Forelimb muscle (tissue), 1 donor: ENCODE measurements at regions not wholly inside any gene's neighbourhood (a gene's known extent, or its start where the extent isn't known, plus 50 kb on each side); places are given as distances from the start of the nearest gene placed in this dataset.

Source experiments
- DNase-seq: peaks from one replicate; pipeline ENCODE4 v3.0.0-alpha.2; 2013; ENCODE audit warnings: low read depth

DNA sequence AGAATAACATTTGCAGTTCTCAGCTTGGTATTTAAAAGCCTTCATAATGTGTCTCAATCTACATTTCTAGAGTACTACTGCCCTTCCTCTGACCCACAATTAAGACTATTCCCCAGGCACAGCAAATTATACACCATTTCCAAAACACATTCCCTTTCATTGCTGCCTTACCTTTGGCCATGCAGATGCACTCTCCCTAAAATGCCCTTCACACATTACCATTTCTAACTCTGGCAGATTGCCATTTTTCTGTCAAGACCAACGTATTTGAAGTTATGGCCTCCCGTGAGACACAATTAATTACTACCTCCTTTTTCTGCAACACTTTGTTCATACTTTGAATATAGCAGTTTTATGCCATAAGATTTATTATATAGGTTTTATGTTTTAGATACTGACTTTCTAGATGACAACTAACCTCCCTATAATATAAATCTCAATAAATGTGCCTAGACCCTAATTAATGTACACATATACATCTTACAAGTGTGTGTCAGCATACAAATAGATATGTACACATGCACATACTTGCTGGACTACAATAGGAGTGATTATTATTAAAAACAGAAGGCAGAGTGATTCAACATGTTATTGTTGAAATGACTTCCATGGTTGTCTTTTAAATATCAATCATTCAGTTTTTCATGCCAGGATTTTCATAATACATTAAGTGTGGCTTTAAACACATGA is 2902.5 kb downstream of the PCDH9 start:
- no peak for DNase-seq

DNA sequence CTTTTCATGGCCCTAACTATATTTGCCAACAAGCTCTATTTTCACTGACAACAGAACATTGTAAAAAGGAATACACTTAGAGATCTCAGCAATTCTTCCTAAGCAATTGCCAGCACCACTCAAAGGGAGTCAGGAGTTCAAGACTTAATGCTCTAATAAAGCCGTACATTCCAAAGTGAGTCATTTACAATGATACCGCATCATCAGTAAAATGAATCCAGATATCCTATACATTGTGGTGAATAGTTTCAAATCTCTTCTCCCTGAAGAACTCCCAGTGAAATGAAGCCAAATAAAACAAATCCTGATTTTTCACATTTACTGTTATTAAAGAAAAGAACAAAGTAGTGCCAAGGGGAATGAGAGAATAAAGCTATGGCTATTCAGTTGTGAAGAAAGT is 2898.7 kb upstream of the PCDH20 start:
- peak; percentile 2 for DNase-seq

DNA sequence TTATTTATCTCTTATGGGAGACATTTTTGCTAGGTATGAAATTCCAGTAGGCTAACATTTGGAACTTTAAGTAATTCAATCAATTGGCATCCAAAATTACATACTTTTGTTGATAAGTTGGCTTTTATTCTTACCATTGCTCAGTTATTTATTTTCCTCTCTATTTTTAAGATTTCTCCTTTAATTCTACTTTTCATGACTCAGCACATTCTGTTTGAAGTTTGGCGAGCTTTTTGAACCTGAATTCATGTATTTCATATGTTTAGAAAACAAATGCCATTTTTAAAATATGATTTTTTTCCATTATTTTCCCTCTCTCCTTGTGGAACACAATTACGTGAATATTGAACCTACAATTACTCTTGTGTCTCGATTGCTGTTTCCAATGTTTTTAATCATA is 2896.3 kb upstream of the PCDH20 start:
- DNase-seq = no peak

DNA sequence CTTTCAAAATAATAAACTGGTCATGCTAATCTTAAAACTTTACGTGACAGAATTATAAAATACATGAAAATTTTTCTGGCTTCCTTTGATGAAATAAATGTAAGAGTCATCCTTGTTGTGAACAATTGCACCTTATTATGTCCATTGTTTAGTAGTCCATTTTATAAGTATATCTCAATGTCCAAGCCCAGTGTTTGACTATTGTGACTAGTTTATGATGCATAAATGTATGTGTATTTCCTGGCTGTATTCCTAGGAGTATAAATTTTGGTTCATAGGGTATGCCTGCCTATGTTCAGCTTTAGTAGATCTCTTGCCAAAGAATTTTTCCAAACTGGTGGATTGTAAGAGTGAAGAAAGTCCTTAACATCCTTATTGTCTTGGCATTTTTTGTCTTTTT is 2895.5 kb upstream of the PCDH20 start:
- DNase-seq = no peak

DNA sequence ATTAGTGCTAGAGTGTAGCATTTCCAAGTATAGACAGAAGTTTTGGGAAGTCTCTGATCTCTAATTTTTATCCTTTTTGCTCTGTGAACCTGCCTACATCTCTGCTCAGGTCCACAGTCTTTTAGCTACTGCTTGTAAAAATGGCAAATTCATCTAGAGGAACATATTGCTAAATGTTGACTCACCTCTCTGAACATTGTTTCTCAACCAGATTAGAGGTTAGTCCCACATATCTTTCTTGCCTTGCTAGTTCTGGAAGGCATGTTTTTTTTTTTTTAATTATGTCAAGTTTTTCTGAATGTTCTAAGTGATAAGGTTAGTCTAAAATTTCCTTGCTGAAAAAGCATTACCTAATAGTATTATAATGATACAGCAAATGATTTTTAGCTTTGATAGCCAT is 2889.6 kb upstream of the PCDH20 start:
- no peak for DNase-seq

DNA sequence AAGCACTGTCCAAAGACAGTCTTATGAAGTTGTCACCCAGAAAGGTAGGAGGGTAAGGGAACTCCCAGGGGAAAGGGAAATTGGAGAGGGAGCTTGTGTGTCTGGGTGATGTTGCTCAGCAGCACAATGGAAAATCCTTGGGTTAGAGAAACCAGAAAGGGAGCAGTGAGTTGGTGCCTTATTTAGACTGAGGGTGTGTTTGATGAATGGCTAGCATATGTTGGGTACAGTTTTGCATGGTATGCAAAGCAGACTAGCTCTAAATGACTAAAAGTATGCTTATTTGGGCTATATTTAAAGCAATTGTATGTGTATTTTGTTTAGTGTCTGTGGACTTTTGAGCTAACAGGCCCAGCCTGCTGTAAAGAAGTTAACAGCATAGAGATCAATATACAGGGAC is 2884.6 kb upstream of the PCDH20 start:
- DNase-seq = no peak

DNA sequence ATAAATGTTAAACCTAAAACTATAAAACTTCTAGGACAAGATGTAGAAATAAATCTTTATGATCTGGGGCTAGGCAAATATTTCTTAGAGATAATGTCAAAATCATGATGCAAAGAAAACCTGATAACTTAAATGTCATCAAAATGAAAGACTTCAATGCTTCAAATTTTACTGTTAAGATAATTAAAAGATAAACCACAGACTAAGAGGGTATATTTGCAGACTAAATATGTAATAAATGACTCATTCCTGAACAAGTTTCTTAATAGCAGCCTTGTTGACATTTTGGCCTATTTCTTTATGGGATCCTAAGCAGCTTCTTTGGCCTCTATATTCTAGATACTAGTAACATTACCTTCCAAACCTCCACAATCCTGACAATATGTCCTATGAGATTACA is 2878.3 kb upstream of the PCDH20 start:
- DNase-seq = no peak

DNA sequence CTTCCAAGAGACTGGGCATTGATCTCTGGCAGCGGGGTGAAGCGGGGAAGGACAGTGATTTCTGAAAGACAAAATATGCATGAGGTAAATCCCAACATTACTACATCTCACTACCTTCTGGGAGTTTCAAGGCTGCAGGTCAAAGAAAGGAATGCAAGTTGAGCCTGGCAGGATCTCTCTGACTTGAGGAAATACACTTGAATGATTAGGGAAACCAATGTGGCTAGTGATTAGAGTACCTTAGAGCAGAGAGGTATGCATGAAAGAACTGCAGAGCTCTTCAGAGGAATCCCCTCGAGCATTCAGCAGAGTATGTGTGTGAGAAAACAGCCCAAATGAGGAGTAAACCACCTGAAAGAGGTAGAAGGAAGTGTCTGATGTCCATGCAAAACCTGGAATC is 2874.1 kb upstream of the PCDH20 start:
- no peak for DNase-seq

DNA sequence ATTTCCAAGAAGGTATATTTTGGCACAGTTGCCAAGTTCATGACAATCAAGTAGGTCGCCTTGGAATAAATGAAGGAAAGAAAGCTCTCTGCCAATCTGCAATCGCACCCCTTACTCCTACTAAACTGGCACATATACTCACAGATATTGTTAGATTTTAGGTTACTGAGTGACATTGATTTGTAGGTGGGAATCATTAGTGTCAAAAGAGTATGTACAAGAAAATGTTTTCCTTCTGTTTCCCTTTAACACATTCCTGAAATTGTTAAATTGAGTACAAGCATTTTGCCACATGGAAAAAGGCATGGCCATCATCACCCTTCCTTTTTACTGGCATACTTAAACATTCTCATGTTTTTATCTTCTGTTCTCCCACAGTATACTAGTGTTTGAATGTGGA is 2868.3 kb upstream of the PCDH20 start:
- DNase-seq = no peak

DNA sequence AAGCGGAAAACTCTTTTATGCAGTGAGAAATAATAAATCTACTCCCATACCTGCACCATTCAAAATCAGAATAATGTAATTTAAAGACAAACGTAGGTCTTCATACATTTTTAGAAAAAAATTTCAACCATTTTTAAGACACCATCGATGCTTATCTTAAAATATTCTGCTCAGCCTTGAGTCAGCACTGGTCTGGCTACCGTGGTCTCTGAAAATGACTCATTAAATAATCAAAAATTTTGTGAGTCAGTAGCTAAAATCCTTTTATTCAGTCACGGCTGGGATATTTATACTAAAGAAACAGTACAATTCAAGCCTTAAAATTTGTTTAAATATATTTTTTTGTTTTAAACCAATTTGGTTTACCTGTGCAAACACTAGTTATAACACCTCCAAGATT is 2862.8 kb upstream of the PCDH20 start:
- no peak for DNase-seq

DNA sequence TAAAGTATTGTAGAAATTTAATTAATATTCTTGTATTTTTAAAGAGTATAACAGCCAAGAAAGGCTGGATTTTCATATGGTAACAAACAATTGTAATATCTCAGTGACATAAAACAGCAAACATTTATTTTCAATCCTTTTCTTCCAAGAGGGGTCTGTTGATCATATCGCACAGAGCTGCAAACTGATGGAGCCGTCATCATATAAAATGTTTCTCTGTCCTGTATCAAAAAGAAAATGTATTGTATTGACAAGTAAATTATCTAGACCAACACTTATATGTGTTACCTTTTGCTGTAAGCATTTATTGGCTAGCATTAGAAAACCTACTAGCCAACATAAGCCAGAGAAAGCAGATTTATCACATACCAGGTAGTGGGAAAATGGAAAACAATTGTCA is 2861.4 kb upstream of the PCDH20 start:
- DNase-seq = no peak

DNA sequence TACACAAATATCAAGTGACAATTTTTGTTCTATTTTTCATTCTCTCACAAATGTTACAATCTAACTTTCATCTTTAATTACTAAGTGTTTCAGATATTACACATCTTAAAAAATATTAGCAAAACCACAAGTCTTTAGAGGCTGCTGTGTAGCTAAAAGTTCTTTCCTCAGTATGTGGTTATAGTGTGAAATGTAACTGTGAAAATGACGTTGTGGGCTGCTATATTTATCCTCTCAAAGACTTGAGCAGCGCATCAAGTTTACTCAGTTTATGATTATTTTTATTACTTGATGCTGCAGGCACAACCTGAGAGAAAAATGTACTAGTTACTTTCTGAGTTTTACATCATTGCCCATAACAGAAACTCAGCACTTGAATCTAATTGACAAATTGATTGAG is 2860.6 kb upstream of the PCDH20 start:
- no peak for DNase-seq

DNA sequence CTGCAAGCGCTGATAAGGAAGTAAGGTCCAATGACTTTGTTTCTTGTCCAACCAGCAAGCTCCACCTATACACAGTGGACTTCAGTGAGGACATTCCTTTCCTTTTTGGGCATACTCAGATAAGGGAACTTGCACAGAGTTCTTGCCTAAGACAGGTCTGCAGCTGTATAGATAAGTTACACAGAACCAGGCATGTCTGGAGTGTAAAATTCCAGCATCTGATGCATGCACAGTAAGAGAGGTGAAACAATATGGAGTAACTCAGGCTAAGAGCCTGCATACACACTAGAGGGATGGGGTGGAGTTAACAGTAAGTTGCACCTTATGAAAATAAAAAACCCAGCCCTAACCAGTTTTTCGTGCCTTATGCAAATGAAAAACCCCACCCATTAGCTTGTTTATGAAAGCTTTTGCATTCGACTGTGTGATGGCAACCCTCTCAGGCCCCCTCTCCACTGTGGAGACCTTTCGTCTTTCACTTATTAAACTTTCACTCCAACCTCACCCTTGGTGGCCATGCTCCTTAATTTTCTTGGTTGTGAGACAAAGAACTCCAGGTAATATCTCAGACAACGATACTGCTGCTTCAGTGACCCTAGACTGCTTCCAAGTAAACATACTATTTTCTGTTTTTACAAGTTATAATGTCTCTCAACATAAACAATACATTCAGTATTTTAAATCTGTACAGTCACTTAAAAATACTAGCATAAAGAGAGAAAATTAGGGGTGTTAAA is 2859.0 kb upstream of the PCDH20 start:
- no peak for DNase-seq

DNA sequence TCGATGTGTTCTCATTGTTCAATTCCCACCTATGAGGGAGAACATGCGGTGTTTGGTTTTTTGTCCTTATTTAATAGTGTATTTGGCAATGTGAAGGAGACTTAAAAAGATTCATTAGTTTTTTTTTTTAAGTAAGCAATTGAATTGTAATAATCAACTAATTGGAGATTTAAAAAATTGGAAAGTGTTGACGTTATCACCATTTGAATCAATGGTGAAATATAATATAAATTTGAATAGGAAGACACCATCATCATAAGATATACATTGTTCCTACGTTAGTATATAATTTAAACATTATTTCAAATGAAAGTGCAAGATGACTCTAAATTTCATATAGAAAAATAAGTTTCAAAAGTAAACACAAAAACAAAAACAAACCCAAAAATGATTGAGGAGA is 2858.1 kb upstream of the PCDH20 start:
- DNase-seq = no peak

DNA sequence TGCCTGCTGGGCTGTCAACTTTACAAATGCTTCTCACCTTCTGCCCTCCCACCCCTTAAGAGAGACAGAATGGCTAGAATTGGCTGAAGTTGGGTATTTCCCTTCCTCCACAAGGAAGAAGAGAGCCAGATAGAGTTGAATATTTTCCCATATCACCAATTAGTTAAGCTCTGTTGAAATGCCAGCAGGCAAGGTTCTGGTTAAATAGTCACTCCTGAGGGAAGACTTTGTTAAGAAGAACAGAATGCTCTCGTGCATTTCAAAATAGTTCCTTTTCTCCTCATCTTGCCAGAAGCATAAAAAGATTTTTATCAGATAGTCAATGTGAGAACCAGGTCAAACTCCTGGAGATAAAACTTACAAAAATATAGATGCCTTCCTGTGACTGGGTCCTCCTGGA is 2857.0 kb upstream of the PCDH20 start:
- no peak for DNase-seq

DNA sequence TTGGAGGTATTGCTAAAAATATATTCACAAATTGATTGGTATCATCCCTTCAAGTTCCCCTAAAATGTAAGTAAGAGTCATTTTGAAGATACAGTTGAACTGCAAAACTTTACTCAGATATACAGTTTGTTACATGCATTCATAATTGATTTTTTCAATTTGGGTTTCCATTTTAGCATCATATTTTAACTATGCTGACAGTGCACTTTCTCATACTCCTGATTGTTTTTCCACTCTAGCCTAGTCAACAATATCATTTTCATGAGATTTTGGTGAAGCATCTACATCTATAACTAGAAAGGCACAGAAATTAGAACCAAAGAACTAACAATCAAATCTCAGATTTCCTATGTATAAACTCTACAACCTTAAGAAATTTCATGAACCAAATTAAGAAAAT is 2850.4 kb upstream of the PCDH20 start:
- DNase-seq = no peak

DNA sequence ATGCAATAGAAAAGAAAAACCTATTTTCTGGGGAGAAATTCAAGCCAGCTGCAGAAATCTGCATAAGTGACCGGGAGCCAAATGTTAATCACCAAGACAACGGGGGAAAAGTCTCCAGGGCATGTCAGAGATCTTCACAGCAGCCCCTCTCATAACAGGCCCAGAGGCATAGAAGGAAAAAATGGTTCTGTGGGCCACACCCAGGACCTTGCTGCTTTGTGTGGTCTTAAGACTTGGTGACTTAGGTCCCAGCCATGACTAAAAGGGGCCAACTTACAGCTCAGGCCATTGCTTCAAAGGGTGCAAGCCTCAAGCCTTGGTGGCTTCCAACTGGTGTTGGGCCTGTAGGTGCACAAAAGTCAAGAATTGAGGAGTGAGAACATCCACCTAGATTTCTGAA is 2847.6 kb upstream of the PCDH20 start:
- DNase-seq = no peak

DNA sequence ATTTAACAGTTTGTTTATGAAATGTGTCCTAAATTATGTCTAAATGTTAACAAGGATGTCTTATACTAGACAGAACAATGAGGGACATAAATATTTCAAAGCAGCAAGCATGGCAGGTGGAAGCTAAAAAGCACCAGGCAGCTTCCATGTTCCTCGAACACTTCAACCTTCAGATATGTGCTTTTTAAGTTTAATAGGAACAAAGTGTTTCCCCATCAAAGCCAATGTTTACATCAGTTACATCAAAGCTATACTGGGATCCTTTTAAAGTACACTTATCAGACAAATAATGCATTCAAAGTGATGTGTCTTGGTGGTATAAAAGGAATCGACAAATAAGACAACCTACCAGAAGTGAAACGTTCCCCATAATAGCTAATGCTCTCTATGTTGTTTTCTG is 2841.1 kb upstream of the PCDH20 start:
- DNase-seq = no peak

DNA sequence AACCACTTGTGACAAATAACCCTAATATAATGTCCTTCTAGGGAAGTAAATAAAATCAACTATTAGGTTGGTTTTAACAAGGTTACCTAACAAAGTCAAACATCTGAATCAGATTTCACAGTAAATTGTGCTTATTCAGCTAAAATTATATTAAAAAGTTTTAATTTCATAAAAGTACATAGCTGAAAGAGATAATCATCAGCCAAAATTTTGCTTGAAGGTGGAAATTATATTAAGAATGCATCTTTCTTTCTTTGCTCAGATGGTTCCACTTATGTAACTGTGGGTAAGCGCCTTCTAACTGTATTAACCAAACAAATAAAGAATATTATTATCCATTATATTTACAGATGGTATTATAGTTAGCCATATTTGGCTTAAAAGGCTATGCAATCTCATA is 2840.3 kb upstream of the PCDH20 start:
- DNase-seq = no peak

DNA sequence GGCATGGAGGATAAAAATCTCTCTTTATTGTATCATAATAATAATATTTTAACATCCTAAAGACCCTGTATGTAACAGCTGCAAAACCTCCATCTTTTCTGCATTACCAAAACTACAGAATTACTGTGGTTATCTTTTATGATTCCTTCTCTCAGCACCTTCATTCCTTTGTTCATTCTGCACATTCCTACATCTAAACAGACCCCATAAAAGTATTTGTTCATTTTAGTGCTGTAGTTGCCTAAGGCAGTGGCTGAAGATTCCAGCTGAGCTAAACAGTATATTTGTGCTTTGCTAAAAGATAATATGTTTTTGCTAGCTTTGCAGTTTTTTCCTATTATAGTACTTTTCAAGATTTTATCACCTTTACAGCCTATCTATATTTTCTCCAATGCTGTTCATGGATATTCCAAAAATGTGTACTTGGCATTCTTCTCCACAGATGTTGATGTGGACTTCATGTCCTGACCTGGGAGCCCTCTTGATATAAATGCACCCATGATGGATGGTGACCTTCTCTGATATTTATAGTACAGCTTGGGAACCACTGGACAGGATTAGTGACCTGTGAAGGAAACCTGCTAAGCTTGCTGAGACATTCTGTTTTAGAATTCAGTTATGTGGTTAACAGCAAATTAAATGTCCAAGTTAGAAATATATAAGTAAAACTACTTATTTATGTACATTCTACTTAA is 2832.9 kb upstream of the PCDH20 start:
- DNase-seq = no peak

DNA sequence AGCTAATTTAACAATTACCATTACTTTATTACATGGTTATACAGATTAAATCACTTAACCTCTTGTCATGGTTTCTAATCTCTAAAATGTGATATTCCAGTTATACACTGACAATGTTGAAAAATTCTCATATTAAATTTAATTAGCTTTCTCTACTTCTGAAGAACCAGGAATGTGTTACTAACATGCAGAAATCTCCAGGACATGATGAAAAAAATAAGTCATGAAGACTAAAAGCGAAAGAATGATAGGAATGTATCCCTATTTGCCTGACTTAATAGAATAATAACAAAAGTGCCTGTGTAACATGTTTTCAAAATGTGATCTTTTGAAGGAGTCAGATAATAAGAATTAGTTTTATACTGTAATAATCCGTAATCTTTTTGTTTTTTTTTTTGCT is 2823.7 kb upstream of the PCDH20 start:
- no peak for DNase-seq

DNA sequence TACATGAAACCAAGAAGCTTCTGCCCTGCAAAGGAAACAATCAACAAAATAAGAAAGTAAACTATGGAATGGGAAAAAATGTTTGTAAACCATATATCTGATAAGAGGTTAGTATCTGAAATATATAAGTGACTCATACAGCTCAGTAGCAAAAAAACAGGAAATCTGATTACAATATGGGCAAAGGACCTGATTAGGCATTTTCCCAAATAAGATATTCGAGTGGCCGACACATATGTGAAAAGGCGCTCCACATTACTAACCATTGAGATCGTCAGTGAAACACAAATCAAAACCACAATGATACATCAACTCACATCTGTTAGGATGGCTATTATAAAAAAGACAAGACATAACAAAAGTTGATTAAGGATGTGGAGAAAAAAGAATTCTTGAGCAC is 2818.6 kb upstream of the PCDH20 start:
- no peak for DNase-seq

DNA sequence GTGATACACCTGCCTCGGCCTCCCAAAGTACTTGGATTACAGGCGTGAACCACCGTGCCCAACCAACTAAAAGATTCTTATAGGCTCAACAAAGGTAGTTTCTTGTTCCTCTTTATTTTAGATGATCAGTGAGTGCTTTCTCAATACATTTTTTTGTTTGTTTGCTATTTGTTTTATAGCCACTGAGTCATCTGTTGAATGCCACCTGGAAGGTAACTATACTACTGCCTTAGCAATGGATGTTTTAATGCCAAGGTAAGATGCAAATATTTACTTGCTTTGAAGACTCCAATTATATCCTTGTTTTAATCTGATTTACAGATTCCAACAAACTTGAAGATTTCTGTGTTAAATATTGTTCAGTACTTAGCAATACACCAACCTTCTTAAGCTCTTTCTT is 2807.4 kb upstream of the PCDH20 start:
- DNase-seq = no peak
